Activated CD8-positive, alpha-beta memory T cell treated with anti-CD3 and anti-CD28 coated beads for 36 hours (primary cell): ENCODE measurements at regions not wholly inside any gene's neighbourhood (a gene's known extent, or its start where the extent isn't known, plus 50 kb on each side); places are given as distances from the start of the nearest gene placed in this dataset.

ENCODE experiments used
- CTCF ChIA-PET: fragments of 350-600 bp; sonication (Branson Sonifier 250); formaldehyde crosslinking; loops from one replicate; lab custom pipeline; 2021; ENCODE audit warnings: antibody characterized with exemption; lab: Charles Lee
- POLR2A ChIA-PET: fragments of 350-600 bp; sonication (Branson Sonifier 250); formaldehyde crosslinking; loops from one replicate; lab custom pipeline; 2021; ENCODE audit warnings: antibody characterized with exemption; lab: Charles Lee

GRCh38 chr2:129719335-129719734, 260.1 kb upstream of the RAB6C start:
- CTCF ChIA-PET: no interaction called here
- POLR2A ChIA-PET: no interaction called here

DNA sequence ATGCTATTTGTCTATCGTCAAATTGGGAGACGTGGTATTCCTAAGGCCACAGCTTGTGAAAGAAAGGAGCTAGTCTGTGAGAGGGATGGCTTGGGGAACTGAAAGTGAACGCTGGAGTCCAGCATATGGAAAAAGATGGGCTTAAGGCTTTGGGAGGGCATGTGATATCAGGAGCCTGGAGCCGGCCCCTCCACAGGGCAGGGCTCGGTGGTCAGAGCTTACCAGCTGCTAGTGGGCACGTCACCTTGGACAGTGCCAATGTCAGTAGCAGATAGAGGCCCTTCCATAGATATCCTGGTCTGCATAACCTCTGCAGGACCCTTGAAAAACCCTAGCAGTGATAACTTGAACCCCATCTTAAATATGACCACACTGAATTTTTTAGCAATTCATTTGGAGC, 259.1 kb upstream of the RAB6C start:
- POLR2A ChIA-PET: no interaction called here
- CTCF ChIA-PET: no interaction called here

DNA sequence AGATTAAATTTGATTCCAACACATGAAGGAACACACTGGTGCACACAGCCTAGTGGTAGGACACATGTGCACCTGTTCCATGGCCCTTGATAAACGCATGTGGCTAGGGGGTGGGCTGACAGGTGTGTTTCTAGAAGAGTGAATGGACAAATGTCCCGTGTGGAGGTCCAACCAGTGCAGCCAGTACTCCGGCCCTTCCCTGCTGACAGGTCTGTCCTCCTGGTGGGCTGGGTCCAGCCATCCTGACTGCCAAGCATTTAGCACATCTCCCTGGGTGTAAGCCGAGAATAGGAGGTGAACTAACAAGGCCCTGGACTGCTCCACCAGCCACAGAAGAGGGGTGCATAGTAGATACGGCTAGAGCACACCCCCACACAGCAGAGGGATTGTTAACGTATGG, 258.7 kb upstream of the RAB6C start:
- POLR2A ChIA-PET: no interaction called here
- CTCF ChIA-PET: no interaction called here

- POLR2A ChIA-PET: no interaction called here
- CTCF ChIA-PET: no interaction called here
Observed at GRCh38 chr2:129721236-129721635, 258.2 kb upstream of the RAB6C start.

DNA sequence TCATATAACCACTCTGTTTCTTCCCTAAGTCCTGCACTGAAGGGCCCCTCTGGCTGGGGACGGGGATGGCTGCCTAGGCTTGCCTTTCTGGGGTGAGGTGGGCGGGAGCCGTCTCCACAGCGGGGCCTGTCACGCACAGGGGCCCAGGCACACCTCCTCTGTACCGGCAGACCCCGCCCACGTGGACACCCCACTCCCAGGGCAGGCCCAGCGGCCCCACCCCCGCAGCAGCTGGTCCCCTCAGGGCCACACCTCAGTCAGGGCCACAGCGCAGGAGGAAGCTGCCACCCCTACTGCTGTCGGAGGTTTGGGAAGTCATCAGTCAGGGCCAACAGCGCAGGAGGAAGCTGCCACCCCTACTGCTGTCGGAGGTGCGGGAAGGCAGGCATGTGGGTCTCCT, 257.6 kb upstream of the RAB6C start:
- POLR2A ChIA-PET: no interaction called here
- CTCF ChIA-PET: no interaction called here

GRCh38 chr2:129722306-129723019, 257.0 kb upstream of the RAB6C start:
- ChIA-PET POLR2A (no interaction called here), CTCF (no interaction called here)

DNA sequence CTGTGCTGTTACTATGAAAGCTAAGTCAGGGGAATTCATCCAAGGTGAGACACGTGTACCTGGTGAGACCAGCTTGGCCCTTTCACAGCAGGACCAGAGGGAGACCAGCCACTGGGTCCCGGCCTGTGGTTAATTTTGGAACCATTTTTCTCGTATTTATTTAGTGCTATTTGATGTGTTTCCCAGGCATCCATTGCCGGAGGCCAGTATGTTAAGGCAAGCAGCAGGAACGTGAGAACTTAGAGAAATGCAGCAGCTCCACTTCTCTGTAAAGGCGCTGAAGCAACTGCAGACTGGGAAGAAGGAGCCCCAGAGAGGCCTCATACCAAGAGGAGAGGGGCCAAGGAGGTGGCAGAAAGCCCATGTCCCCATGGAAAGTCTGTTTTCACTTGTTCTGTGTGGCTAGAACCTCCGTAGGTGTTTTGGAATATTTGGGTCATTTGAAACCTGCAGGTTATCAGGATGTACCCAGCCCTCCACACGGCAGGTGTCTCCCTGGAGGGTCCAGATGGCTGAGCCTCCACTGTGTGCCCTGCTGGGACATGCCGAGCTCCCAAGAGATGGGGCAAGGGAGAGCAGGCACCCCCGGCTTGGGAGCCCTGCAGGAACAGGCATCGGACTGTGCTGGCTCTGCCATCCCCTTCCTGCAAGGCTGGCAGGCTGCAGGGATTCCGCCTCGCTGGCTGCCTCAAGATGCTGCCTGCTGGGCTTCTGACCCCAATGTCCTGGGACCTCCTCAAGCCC, 256.0 kb upstream of the RAB6C start:
- ChIA-PET CTCF (no interaction called here), POLR2A (no interaction called here)

DNA sequence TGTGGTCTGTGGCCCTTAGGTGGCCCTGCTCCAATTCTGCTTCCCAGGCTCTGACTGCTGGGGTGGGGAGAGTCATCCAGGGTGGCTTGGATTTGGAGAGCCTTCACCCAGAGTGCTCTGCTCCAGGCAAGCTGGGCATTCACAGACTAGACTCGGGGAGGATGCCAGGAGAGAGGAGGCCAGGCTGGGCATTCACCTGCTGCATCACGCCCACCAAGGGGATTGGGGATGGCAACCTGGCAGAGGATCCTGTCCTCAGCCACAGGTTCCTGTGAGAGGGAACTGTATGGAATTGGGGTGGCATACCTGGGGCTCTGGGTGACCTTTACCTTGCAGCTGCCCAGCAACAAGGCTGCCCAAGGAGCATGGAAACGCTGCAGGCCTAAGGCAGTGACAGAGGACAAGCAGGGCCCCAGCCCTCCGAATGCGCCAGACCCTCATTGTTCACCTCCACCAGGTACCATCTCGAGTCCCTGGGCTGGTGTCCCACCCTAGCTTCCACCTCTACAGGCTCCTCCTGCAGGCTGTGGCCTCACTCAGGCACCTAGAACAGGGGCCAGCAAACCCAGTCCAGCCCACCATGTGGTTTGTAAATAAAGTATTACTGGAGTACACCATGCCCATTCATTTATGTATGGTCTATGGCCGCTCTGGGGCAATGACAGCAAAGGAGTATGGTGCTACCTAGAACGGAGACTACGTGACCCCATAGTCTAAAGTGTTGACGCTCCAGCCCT, 255.3 kb upstream of the RAB6C start:
- CTCF ChIA-PET: no interaction called here

DNA sequence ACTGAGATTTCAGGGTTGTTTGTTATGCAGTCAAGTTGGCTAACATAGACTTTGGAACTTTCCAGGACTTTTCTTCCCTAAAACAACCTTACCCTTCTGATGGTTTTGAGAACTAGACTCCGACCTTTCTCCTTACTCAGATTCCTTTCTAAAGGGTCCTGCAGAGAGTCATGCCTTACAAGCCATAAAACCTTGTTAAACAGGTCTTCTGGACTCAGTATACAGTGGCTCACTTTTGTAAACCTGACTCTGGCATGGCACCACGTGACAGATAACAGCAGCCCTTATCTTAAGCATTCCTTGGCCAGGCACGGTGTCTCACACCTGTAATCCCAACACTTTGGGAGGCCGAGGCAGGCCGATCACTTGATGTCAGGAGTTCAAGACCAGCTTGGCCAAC, 253.2 kb upstream of the RAB6C start:
- ChIA-PET POLR2A (no interaction called here), CTCF (no interaction called here)

More for the DNA sequence above, 255.3 kb upstream of the RAB6C start:
- POLR2A ChIA-PET: no interaction called here

DNA sequence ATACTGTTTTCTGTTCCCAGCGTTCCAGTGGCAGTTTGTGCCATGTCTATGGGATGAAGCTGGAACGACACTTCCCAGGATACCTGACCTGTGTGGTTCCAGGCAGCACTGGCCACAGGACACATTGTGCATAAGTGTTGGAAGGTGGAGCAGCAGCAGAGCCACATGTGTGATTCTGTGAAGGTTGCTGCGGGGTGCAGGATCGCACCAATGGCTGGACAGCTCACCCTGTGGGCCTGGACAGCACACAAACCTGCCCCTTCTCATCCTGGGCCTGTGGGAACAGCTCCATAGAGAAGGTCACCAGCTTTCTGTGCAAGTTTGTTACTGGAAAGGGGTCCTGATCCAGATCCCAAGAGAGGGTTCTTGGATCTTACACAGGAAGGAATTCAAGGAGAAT, 252.2 kb upstream of the RAB6C start:
- ChIA-PET POLR2A (no interaction called here), CTCF (no interaction called here)

- POLR2A ChIA-PET: no interaction called here
- CTCF ChIA-PET: no interaction called here
Observed at GRCh38 chr2:129728035-129728972, 251.2 kb upstream of the RAB6C start.

DNA sequence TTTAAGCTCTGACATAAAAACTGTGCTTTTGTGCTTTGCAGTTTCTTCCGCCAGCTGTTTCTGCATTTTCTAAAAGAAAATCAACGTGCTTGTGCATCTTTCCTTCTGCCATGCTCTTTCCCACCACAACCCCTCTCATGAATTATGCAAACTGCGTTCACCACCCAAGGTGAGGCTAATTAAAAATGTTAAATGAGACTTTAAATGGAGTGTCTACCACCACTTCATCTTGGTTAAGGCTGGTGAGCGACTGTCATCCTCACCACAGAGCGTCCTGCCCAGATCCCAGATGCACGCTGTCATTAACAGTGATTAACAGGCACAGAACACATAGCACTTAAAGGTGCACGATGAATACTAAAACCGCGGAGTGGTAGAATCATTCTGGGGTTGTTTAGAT, 250.5 kb upstream of the RAB6C start:
- ChIA-PET CTCF (no interaction called here), POLR2A (no interaction called here)

- CTCF ChIA-PET: no interaction called here
- POLR2A ChIA-PET: no interaction called here
Observed at GRCh38 chr2:129729646-129730045, 249.8 kb upstream of the RAB6C start.

DNA sequence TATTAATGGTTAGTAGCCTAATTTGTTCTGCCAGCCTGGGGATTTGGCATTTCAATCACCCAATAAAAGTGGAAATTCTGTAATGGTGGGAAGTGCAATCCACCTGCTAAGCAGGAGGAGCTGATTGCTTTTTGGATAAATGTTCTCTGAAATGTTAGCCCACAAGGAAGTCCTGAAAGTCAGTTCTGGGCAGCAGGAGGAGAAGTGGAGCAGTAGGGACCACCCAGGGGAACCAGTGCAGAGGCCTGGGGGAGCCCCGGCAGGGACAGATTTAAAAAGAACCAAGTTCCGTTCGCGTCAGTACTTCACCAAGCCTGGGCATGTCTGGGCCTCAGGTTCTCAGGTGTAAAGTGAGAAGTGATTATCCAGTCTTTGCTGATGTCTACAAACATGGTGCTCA, 248.5 kb upstream of the RAB6C start:
- ChIA-PET POLR2A (no interaction called here), CTCF (no interaction called here)

GRCh38 chr2:129731907-129732629, 247.4 kb upstream of the RAB6C start:
- ChIA-PET CTCF (no interaction called here), POLR2A (no interaction called here)

- POLR2A ChIA-PET: no interaction called here
- CTCF ChIA-PET: no interaction called here
Observed at GRCh38 chr2:129732630-129733026, 246.8 kb upstream of the RAB6C start.

GRCh38 chr2:129733041-129733440, 246.4 kb upstream of the RAB6C start:
- POLR2A ChIA-PET: no interaction called here
- CTCF ChIA-PET: no interaction called here

GRCh38 chr2:129733579-129733978, 245.9 kb upstream of the RAB6C start:
- ChIA-PET CTCF (no interaction called here), POLR2A (no interaction called here)
